ENCODE measurements at regions not wholly inside any gene's neighbourhood (a gene's known extent, or its start where the extent isn't known, plus 50 kb on each side); places are given as distances from the start of the nearest gene placed in this dataset.

DNA sequence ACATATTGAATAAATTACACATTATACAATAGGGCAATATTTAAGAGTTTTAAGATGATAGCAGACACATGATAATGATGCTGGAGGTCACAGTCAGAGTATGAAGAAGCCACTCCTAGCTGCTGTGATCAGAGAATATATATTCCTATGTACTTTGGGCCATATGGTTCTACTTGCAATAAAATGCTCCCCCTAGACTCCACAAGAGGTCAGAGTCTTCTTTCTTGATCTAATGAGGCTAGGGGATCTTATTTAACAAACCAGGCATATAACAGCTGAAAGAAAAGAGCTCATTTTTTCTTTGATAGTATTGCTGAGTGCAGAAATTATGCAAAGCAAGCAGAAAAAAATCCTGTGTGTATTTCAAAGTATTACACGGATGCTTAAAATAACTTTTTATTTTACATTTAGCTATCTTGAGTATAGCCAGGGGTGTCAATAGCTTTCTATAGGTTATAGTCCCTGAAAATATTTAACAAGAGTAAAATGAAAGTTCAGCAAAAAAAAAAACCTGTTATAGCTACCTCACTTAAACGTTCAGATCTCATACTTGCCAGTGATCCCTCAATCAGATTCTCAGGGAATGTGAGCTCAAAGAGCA is 748.7 kb upstream of the CHAC2 start:
- no peak for DNase-seq

DNA sequence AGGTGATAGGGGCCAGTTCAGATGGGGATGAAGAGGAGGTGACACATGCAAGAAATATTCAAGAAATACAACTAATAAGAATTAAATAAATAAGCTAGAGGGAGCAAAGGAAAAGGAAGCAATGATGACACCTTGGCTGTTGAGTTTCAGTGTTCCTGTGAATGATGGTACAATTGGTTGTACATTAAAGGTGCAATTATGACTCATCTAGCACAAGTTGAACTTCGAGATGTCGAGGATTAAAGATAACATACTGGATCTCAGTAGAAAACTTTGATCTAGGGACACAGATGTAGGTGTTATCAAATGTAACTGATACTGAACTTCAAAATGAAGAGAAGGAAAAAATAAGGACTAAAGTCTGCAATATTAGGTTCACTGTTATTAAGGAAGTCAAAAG is 760.6 kb upstream of the CHAC2 start:
- no peak for DNase-seq

DNA sequence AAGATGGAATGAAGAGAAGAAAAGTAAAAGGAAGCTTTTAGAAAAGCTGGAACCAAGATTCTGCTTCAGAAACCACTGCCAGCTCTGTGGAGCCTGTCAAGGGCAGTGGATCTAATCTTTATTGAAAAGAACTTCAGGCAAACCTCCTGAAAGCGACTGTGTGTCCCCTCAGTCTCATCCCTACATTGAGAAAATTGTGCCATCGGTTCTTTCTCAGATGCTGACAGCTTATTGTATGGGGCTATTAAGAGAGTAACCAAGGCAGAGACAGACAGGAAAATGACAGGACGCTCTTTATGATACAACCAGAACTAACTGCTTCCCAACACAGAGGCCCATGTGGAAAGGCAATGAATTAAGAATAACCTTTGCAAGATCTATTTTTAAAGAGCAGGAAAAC is 763.2 kb upstream of the CHAC2 start:
- DNase-seq: no peak

DNA sequence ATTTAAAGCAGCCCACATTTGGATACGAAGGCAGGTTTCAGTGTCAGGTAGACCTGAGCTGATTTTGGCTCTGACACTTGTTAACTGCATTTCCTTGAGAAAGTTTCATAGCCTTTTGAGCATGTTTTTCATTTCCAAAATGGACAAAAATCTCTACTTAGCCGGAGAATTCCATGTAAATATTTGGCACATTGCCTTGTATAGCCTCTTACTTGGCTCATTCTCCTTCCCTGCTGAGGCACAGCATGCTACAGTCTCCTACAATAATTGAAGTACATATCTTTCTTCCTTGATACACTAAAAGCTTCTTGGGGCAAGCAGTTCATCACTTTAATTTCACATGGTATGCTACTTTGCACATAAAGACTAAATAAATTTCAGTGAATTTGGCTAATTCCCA is 772.2 kb upstream of the CHAC2 start:
- no peak for DNase-seq

DNA sequence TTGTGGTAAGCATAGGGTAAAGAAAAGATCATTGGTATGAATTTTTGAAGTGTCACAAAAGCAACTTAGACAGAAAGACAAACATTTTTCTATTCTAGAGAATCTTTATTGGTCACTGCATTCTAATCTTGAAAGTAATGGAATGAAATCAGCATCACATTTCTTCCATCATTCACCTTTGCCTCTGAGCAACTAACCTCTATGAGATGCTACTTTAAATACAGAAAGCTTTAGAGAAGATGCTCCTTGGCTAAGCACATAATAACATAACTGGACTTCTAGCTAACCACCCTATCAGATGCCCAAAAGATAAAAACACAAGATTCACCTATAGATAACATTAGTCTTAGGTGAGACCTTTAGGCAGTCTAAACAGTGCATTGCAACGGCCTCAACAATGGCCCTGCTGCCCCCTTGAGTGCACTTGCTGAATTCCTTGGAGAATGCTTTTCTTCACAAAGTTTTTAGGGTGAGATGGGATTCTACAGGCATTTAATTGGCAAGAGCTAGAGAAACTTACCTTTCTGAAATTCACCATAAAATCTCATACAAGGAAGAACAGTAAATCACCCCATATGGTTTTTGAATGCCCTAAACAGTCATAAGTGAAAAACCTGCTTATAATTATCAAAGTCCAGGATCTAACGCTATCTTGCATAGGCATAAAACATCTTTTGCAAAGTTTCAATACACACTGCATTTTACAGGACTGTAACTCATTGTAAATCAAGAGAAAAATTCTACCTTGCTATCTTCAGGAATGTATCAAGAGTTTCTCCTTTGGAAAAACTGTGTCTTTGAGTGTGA is 791.3 kb upstream of the CHAC2 start:
- DNase-seq: peak in 1 of 2 donors; percentile 2

DNA sequence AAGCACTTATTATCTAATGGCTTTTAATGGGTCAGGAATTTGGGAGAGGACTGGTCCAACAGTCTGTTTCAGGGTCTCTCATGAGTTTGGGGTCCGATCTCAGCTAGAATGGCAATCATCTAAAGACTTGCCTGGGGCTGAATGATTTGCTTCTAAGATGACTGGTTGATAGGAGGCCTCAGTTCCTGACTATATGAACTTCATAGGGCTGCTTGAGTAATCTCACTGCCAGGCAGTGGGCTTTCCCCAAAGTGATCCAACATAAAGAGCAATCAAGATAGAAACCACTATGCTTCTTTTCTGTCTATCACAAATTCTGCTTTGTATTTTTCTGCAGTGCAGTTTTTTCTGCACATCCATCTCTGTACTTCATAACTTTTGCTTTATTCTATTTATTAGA is 793.5 kb upstream of the CHAC2 start:
- no peak for DNase-seq

DNA sequence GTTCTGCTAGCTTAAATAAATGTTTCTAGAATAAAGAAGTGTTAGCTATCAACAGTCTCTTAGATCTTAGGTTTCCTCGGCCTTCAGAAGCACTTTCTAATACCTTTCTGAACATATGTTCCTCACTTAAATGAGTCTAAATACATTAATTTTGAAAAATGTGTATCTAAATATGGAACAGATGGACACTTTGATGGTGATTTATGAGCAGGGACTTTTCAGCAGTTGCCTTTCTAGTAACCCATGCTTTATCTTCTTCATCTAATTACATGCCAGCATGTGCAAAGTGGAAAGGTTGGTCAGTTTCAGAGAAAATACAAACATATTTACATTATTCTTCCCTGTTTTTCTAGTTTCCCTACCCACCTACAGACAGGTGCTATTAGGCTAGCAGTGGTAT is 797.0 kb upstream of the CHAC2 start:
- DNase-seq: no peak

DNA sequence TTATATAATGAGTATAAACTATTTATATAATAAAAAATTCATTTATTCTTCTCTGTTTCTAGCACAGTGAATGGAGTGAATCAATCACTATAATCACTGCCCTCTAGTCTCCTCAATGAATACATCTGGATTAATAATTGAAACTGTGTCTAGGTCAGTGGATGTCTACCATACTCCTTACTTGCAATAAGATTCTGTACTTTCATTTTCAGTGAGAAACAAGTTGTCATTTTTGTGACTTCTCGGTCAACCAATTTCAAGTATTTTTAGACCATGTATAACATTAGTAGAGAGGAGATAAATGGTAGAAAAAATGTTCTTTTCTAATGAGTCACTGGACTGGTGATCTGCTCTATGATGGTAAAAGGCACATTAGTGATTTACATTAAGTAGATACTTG is 799.6 kb upstream of the CHAC2 start:
- DNase-seq: no peak

DNA sequence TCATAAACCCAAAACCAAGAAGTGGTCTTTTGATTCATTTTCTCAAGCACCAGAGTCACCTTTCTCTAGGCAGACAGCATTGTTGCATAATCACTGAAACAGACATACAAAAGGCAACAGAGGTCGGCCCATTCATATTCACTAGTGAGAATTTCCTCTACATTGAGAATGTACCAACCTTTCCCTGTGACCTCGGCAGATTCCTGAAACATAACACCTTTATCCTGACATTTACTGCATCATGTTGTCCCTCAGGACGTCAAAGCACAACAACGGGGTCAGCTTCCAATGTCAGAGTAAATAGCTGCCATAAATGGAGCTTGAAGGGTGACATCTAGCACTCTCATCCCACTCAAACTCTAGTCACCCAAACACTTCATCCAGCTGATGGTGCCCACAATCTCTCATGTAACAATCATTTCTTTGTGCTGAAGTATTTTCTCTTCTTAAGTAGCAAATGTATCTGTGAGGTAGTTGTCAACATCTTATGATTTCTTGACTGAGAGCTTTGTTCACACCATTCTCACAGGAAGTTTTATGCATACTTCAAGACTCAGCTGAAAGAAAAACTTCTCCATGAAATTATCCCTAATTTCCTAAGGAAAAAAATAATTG is 802.6 kb upstream of the CHAC2 start:
- DNase-seq: no peak

DNA sequence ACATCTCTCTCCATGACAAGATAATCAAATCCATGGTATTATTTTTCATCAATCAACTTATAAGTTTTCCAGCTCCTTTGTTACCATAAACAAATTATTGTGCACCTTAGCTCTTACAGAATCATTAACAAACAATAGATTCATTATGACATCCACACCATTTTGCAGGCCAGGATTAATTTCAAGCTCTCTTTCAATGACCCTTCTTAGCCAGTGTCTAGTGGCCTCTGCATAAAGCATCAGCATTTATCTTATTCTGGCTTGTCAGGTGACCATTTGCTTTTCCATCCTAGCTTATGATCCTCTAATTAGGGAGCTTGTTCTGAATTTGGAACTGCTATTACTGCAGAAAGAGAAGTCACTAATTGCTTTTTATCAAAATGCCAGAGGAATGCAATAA is 806.2 kb upstream of the CHAC2 start:
- no peak for DNase-seq

DNA sequence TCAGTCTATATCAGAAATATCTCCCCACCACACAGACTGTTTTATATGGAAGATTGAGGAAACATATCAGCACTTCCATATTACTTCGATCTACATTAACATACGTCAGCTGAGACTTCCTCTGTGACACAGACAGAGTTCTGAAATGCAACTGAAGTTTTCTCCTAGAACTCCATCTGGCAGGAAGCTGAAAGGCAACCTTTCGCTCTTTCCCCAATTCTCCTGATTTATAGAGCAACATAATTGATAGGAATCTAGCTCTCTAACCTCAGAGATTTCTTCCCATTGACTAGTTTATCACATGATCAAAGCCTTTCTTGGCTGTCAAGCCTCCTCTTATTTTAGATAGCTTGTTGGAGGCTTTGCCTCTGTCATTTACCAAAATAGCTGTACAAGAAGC is 806.7 kb upstream of the CHAC2 start:
- no peak for DNase-seq

DNA sequence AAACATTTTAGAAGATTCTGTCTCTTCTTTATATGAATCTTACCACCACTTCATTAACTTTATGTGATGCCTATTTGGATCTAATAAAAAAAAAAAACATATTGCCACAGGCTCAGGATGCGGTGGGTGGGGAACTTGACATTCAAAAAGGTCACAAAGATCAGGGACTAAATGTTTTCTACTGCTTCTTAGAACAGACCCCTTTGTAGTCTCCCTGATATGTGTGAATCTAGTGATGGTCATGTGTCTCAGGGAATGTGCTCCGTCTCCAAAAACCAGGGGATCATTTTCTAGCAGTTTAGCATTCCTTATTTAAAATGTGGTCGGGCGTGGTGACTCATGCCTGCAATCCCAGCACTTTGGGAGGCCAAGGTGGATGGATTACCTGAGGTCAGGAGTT is 807.8 kb upstream of the CHAC2 start:
- DNase-seq: no peak

DNA sequence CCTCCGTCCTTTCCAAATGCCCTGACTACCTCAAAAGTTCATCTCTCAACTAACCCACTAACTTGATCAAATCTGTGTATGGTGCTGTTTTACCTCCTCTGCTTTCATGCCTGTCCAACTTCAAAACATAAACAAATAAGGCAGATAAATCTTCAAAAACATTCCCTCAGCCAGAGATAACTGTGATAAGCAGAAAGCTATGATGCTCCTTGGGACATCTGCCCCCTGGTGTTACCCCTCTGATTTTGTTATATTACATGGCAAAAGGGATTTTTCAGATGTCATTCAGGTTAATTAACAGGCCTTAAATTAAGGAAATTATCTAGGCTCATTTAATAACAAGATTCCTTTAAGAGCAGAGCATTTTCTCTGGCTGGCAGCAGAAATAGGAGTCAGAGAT is 810.8 kb upstream of the CHAC2 start:
- no peak for DNase-seq

DNA sequence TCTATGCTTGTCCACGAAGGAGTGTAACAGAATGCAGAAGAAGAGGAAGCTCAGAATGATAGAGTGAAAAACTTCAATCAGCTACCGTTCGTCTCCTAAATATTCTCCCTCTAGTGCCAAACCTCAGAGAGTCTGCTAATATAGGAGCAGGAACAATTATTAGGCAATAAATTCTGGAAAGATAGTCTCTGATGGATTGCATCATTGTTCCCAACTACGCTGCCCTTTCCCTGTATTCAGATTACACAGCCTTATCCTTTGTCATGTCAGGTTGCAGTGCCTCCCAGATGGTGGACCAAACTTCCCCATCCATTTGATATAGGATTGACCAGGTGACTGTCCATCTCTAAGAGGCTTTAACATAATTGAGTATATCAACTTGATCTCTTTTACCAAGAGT is 811.5 kb upstream of the CHAC2 start:
- DNase-seq: no peak

DNA sequence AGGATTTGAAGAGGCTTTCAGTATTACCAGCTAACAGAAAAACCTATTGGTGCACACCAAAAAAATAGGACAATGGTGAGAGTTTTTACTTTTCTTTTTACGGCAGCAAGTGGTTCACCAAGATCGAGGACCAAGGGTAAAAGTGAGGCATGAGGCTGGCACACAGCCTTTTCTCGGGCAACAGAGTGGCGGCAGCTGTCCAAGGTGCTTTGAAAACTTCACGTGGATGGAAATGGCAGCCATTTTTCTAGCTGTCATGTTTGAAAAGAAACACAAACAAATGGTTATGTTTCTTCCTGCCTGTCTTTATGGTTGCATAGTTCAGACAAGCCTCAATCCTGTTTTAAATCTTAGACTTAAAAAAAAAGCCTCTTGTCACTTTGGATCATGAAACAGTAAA is 812.5 kb upstream of the CHAC2 start:
- no peak for DNase-seq

DNA sequence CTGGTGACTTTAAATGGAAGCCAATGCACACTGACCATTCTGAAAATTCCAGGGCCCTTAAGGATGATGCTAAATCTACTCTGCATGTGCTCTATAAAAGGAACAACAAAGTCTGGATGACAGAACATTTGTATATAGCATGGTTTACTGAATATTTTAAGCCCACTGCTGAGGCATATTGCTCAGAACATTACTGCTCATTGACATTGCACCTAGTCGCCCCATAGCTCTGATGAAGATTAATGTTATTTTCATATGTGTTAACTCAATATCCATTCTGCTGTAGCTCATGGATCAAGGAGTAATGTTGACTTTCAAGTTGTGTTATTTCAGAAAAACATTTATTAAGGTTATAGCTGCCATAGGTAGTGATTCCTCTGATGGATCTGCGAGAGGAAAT is 827.5 kb upstream of the CHAC2 start:
- no peak for DNase-seq

DNA sequence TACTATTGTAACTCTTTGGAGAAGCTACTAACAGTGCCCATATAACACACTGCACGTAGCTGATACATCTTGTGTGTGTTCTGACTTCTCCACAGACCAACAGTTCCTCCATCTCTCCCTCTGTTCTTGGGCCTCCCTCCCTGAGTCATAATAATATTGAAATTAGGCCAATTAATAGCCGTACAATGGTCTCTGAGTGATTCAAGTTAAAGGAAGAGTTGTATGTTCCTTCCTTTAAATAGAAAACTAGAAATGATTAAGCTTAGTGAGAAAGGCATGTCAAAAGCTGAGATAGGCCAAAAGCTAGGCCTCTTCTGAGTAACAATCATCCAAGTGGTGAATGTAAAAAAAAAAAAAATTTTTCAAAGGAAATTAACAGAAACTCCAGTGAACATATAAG is 828.4 kb upstream of the CHAC2 start:
- DNase-seq: no peak

DNA sequence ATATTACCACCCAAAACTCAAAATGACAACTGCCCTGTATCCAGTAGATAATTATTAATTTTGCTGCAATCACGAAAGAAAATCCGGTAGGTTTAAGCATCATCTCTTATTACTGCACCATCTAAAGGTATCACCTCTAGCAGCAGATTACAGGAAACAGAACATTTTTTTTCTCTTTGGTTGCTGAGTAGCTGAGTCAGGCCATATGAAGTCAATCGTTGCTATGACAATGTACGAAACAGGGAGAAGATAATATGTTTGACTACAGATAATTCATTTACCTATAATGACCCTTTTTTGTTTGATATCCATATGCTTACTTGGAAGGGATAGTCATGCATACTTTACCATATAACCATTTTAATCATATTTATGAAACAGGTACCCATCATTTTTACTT is 831.6 kb upstream of the CHAC2 start:
- no peak for DNase-seq

DNA sequence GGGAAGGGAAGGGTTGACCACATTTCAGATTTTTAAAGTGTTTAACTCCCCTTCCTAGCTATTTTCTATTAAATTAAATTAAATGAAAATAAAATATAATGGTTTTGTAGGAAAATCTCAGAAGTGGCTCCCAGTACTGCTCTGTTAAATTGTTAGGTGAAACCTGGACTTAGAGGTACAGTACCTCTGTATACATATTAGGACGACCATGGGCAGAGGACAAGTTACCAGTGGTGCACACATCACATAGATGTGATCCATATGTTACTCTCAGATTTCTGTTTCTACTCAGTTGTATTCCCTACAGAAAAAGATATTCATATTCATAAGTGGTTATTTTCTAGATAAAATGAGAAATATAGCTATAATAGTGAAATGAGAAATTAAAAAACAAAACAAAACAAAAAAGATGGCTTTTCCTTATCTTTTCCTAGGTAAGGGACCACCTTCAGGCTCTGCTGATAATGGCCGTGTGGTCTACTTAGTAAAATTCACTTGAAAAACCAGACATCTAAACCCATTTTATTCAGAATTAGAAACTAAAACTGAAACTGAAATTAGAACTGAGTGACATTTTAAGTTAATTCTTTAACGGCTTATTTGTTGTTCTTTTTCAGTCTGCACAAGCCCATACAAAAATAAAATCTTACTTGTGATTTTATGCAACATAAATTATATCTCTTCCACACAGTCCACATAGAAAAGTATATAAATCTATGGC is 832.5 kb upstream of the CHAC2 start:
- no peak for DNase-seq

DNA sequence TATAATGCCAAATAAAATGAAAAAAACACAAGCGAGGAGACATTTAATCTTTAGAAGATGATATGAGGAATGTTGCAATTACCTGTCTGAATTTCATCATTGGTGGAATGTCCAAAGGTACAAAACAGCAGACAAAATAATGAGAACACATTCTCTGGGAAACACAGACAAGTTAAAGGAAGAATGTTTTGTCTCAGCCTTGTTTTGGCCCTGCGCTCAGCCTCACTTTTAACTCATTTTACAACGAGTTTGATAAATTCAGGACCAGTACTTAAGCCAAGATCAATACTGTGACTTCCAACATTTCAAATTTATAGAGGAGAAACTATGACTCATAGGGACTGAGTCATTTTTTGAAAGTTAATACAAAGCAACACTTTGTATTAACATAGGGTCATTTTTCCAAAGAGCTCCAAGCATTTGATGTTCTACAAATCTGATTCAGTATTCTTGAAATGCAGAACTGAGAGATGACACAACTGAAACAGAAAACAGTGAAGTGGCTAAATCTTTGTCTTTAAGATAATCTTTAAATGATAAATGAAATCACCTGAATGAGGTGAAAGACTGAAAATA is 833.2 kb upstream of the CHAC2 start:
- DNase-seq: no peak

DNA sequence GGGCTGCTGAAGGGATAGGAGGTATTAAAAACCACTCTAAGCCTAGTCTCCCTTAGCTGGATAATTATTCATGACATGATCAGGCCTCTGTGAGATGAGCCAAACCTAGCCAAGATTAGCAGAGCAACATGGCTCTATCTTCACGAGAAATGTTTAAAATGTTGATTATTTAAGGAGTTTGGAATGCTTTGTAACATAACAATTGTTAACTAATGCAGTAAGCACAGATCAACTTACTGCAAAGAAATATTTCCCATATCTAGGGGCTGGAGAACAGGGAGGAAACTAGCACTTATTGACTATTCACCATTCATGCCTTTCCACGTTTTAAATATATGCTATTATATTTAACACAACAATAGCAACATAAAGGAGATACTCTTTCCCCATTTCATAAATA is 833.7 kb upstream of the CHAC2 start:
- no peak for DNase-seq

DNA sequence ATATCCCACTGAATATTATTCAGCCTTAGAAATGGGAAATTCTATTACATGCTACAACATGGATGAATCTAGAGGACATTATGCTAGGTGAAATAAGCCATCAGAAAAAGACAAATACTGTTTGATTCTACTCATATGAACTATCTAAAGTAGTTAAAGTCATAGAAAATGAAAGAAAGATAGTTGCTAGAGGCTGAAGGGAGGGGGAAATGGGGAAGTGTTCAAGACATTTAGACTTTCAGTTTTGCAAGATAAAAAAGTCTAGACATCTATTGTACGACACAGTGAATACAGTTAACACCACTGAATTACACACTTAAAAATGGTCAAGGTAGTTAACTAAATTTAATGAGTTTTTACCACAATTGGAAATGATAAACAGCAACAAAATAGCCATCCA is 835.9 kb upstream of the CHAC2 start:
- no peak for DNase-seq

DNA sequence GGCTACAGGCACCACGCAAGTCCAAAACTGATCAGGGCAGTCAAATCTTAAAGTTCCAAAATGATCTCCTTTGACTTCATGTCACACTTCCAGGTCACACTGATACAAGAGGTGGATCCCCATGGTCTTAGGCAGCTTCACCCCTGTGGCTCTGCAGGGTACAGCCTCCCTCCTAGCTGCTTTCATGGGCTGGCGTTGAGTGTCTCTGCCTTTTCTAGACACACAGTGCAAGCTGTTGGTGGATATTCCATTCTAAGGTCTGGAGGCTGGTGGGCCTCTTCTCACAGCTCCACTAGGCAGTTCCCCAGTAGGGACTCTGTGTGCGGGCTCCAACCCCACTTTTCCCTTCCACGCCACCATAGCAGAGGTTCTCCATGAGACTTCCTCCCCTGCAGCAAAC is 838.2 kb upstream of the CHAC2 start:
- no peak for DNase-seq

DNA sequence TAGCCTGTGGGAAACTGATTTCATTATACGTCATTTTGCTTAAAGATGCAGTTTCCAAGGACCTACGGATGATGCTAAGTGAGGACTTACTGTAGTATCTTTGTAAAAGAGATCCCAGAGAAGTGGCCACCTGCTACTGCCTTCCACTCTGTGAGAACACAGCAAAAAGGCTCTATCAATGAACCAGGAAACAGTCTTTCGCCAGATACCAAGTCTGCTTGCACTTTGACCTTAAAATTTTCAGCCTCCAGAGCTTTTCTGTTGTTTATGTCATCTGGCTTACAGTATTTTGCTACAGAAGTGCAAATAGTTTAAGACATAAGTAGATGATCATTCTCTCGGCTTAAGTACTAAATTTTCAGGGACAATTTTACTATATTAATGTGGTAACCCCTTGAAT is 847.9 kb upstream of the CHAC2 start:
- DNase-seq: no peak
